ENCODE measurements at regions not wholly inside any gene's neighbourhood (a gene's known extent, or its start where the extent isn't known, plus 50 kb on each side); places are given as distances from the start of the nearest gene placed in this dataset.

DNA sequence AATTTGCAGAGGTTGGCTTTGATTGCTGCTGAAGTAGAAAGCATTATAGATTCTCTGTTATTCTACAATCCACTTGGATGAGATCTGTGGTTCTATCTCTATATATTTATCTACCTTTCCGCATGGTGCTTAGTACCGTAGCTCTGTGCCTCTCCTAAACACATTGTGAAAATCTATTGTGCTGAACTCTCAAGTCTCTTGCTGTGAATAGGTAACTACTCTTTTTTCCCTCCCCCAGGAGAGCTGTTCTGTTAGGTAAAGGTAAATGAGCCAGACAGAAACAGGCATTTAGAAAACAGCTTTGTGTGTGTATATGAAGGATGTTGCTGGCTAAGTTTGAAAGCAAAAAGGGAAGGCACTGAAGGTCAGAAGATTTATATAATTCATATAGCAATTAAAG lies 112.6 kb downstream of the BRMS1L start:
- TF ChIP-seq, protein P1, sequence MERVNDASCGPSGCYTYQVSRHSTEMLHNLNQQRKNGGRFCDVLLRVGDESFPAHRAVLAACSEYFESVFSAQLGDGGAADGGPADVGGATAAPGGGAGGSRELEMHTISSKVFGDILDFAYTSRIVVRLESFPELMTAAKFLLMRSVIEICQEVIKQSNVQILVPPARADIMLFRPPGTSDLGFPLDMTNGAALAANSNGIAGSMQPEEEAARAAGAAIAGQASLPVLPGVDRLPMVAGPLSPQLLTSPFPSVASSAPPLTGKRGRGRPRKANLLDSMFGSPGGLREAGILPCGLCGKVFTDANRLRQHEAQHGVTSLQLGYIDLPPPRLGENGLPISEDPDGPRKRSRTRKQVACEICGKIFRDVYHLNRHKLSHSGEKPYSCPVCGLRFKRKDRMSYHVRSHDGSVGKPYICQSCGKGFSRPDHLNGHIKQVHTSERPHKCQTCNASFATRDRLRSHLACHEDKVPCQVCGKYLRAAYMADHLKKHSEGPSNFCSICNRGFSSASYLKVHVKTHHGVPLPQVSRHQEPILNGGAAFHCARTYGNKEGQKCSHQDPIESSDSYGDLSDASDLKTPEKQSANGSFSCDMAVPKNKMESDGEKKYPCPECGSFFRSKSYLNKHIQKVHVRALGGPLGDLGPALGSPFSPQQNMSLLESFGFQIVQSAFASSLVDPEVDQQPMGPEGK (CRISPR knock-in tag; IDR thresholded peaks at IDR 0.05; ENCODE audit: borderline replicate concordance) = no peak
- TF ChIP-seq, protein P2, sequence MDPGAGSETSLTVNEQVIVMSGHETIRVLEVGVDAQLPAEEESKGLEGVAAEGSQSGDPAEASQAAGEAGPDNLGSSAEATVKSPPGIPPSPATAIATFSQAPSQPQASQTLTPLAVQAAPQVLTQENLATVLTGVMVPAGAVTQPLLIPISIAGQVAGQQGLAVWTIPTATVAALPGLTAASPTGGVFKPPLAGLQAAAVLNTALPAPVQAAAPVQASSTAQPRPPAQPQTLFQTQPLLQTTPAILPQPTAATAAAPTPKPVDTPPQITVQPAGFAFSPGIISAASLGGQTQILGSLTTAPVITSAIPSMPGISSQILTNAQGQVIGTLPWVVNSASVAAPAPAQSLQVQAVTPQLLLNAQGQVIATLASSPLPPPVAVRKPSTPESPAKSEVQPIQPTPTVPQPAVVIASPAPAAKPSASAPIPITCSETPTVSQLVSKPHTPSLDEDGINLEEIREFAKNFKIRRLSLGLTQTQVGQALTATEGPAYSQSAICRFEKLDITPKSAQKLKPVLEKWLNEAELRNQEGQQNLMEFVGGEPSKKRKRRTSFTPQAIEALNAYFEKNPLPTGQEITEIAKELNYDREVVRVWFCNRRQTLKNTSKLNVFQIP (CRISPR knock-in tag; IDR thresholded peaks at IDR 0.05; ENCODE audit: borderline replicate concordance, low read depth) = no peak
- no peak for TF ChIP-seq TCF4 (CRISPR knock-in tag; IDR thresholded peaks at IDR 0.05; ENCODE audit: borderline replicate concordance)
